H1 (cell line): ENCODE measurements at regions not wholly inside any gene's neighbourhood (a gene's known extent, or its start where the extent isn't known, plus 50 kb on each side); places are given as distances from the start of the nearest gene placed in this dataset.

ENCODE experiments used
- CTCF ChIA-PET: fragments of 300-600 bp; sonication (Branson Sonifier 250); formaldehyde crosslinking; loops from one replicate; lab custom pipeline; 2021; ENCODE audit not compliant: partially characterized antibody; lab: Charles Lee
- POLR2A ChIA-PET: fragments of 300-600 bp; sonication (Branson Sonifier 250); formaldehyde crosslinking; loops from one replicate; lab custom pipeline; 2021; ENCODE audit warnings: inconsistent platforms; ENCODE audit not compliant: partially characterized antibody; lab: Charles Lee
- DNase-seq, 2 experiments: peaks; one replicate each; pipeline versions ENCODE4 v3.0.0 to v3.0.0-alpha.2; 2010 to 2022; ENCODE audit warnings: low spot score in 2 of 2, low read depth in 1 of 2, mixed read lengths in 1 of 2
- FAIRE-seq: peaks from 2 replicates; lab custom pipeline; 2011; peaks lifted over from hg19 to GRCh38; lab: Jason Lieb, UNC
- H2AFZ ChIP-seq: 2 replicates; pipeline ENCODE4 v1.8.1; 2012; ENCODE audit warnings: low read length, inconsistent platforms
- H2AK5ac ChIP-seq: 2 replicates; pipeline ENCODE4 v1.6.1; 2013; ENCODE audit warnings: low read depth, low read length
- H2BK120ac ChIP-seq: replicated peaks from 2 replicates; pipeline ENCODE3; 2013; ENCODE audit warnings: low read depth, low read length, inconsistent platforms
- H2BK12ac ChIP-seq: 2 replicates; pipeline ENCODE4 v1.6.1; 2013; ENCODE audit warnings: low read depth, low read length
- H2BK15ac ChIP-seq: 2 replicates; pipeline ENCODE4 v1.6.1; 2013; ENCODE audit warnings: low read length
- H2BK20ac ChIP-seq: 2 replicates; pipeline ENCODE4 v1.6.1; 2013; ENCODE audit warnings: low read length
- H2BK5ac ChIP-seq: 2 replicates; pipeline ENCODE4 v1.6.1; 2013; ENCODE audit warnings: low read depth, low read length
- H3K14ac ChIP-seq: 2 replicates; pipeline ENCODE4 v1.6.1; 2013; ENCODE audit warnings: inconsistent platforms; ENCODE audit not compliant: insufficient read length
- H3K18ac ChIP-seq: 2 replicates; pipeline ENCODE4 v1.6.1; 2013; ENCODE audit warnings: low read length; ENCODE audit errors: extremely low read depth
- H3K23ac ChIP-seq: 2 replicates; pipeline ENCODE4 v1.6.1; 2013; ENCODE audit warnings: inconsistent platforms; ENCODE audit not compliant: insufficient read length
- H3K23me2 ChIP-seq: 2 replicates; pipeline ENCODE4 v1.6.1; 2013; ENCODE audit warnings: low read depth, low read length
- H3K27ac ChIP-seq: 2 replicates; pipeline ENCODE4 v1.6.1; 2011; ENCODE audit warnings: low read depth, low read length, inconsistent platforms
- H3K27me3 ChIP-seq, 4 experiments: replicated peaks in 1 of 4; 1 replicate in 1 of 4; 2 replicates in 3 of 4; pipeline versions ENCODE4 v1.6.1 to v1.8.1; 2011 to 2013; ENCODE audit warnings: low read length in 3 of 4, mild to moderate bottlenecking in 3 of 4, inconsistent platforms in 2 of 4, mixed read lengths in 2 of 4, moderate library complexity in 1 of 4; ENCODE audit not compliant: control insufficient read depth in 3 of 4, insufficient read depth in 3 of 4; ENCODE audit errors: extremely low read depth in 1 of 4
- H3K36me3 ChIP-seq, 4 experiments: 2 replicates each; pipeline versions ENCODE4 v1.6.1 to v1.8.1; 2011 to 2013; ENCODE audit warnings: mild to moderate bottlenecking in 4 of 4, low read length in 3 of 4, moderate library complexity in 2 of 4, control low read depth in 1 of 4, inconsistent platforms in 1 of 4; ENCODE audit not compliant: insufficient read depth in 4 of 4, control insufficient read depth in 2 of 4
- H3K4ac ChIP-seq: replicated peaks from 2 replicates; pipeline ENCODE3; 2013; ENCODE audit warnings: low read length, low read depth, mixed read lengths, inconsistent platforms; ENCODE audit not compliant: insufficient read length
- H3K4me1 ChIP-seq, 4 experiments: replicated peaks in 1 of 4; 1 replicate in 1 of 4; 2 replicates in 3 of 4; pipeline versions ENCODE4 v1.6.1 to v1.8.1; 2011 to 2013; ENCODE audit warnings: low read length in 3 of 4, inconsistent platforms in 2 of 4, mixed read lengths in 1 of 4; ENCODE audit not compliant: insufficient read depth in 4 of 4, control insufficient read depth in 3 of 4
- H3K4me2 ChIP-seq, 2 experiments: 2 replicates each; pipeline versions ENCODE4 v1.6.1 to v1.8.1; 2011 to 2013; ENCODE audit warnings: low read depth in 2 of 2, low read length in 2 of 2, control low read depth in 1 of 2, inconsistent platforms in 1 of 2, mild to moderate bottlenecking in 1 of 2; ENCODE audit not compliant: insufficient read depth in 1 of 2
- H3K4me3 ChIP-seq, 4 experiments: fragments of 200-600, 300-600 bp in 1 of 4; sonication (generic), shearing (Covaris generic), sonication (Bioruptor Twin) in 1 of 4; 2 replicates each; pipeline versions ENCODE4 v1.5.1 to v1.8.1; 2011 to 2016; ENCODE audit warnings: low read length in 4 of 4, low read depth in 3 of 4, control low read depth in 2 of 4, inconsistent platforms in 2 of 4, mild to moderate bottlenecking in 2 of 4, mixed read lengths in 1 of 4, moderate library complexity in 1 of 4; ENCODE audit not compliant: insufficient read depth in 2 of 4; ENCODE audit errors: extremely low read depth in 1 of 4
- H3K56ac ChIP-seq: replicated peaks from 2 replicates; pipeline ENCODE3; 2013; ENCODE audit warnings: low read depth, mild to moderate bottlenecking, mixed read lengths, low read length, inconsistent platforms; ENCODE audit not compliant: insufficient read length
- H3K79me1 ChIP-seq: 2 replicates; pipeline ENCODE4 v1.6.1; 2013; ENCODE audit warnings: low read depth, low read length, control low read depth
- H3K79me2 ChIP-seq, 2 experiments: 2 replicates each; pipeline versions ENCODE4 v1.6.1 to v1.8.1; 2012 to 2013; ENCODE audit warnings: low read length in 2 of 2, mild to moderate bottlenecking in 2 of 2, inconsistent platforms in 1 of 2; ENCODE audit not compliant: insufficient read depth in 2 of 2, control insufficient read depth in 1 of 2
- H3K9ac ChIP-seq, 4 experiments: replicated peaks in 1 of 4; 1 replicate in 1 of 4; 2 replicates in 3 of 4; pipeline versions ENCODE4 v1.6.1 to v1.8.1; 2011 to 2013; ENCODE audit warnings: low read depth in 3 of 4, low read length in 3 of 4, control low read depth in 2 of 4, mild to moderate bottlenecking in 2 of 4, moderate library complexity in 2 of 4, inconsistent platforms in 1 of 4; ENCODE audit errors: extremely low read depth in 1 of 4
- H3K9me3 ChIP-seq, 2 experiments: 2 replicates each; pipeline versions ENCODE4 v1.6.1 to v1.8.1; 2012 to 2013; ENCODE audit warnings: mild to moderate bottlenecking in 2 of 2, moderate library complexity in 2 of 2, control low read depth in 1 of 2, inconsistent platforms in 1 of 2, low read depth in 1 of 2, low read length in 1 of 2, mixed read lengths in 1 of 2; ENCODE audit not compliant: insufficient read depth in 2 of 2
- H4K20me1 ChIP-seq, 2 experiments: replicated peaks in 1 of 2; 2 replicates each; pipeline versions ENCODE3 to v1.8.1; 2011 to 2013; ENCODE audit warnings: inconsistent platforms in 2 of 2, low read length in 2 of 2, mild to moderate bottlenecking in 1 of 2; ENCODE audit not compliant: insufficient read depth in 2 of 2, control insufficient read depth in 1 of 2
- H4K5ac ChIP-seq: 2 replicates; pipeline ENCODE4 v1.6.1; 2013; ENCODE audit warnings: low read length, low read depth, mixed read lengths, inconsistent platforms; ENCODE audit not compliant: insufficient read length
- H4K8ac ChIP-seq: 2 replicates; pipeline ENCODE4 v1.8.0; 2013; ENCODE audit warnings: mild to moderate bottlenecking, moderate library complexity, low read length, inconsistent platforms; ENCODE audit not compliant: insufficient read depth; ENCODE audit errors: extremely low read depth
- H4K91ac ChIP-seq: replicated peaks from 2 replicates; pipeline ENCODE3; 2013; ENCODE audit warnings: low read length, mixed read lengths, inconsistent platforms; ENCODE audit not compliant: insufficient read length
- ATF3 ChIP-seq: IDR thresholded peaks from 2 replicates; pipeline ENCODE4 v1.6.1; 2011; ENCODE audit warnings: low read depth, mild to moderate bottlenecking, low read length; ENCODE audit not compliant: insufficient read depth
- EZH2 ChIP-seq: fragments of 200-600 bp; sonication (generic); IDR thresholded peaks from 2 replicates; pipeline ENCODE4 v1.7.1; 2012; ENCODE audit warnings: low read depth, mild to moderate bottlenecking, moderate library complexity, low read length, inconsistent platforms; ENCODE audit not compliant: severe bottlenecking
- HDAC6 ChIP-seq: IDR thresholded peaks from one replicate; pipeline ENCODE4 v1.7.1; 2012; ENCODE audit warnings: low read depth, mild to moderate bottlenecking, inconsistent platforms, low read length, moderate library complexity
- KDM4A ChIP-seq: IDR thresholded peaks from one replicate; pipeline ENCODE4 v1.7.1; 2012; ENCODE audit warnings: low read depth, mild to moderate bottlenecking, moderate library complexity, low read length, inconsistent platforms; ENCODE audit not compliant: severe bottlenecking
- POLR2AphosphoS5 ChIP-seq: IDR thresholded peaks from 2 replicates; pipeline ENCODE4 v1.6.1; 2011; ENCODE audit warnings: low read depth, low read length
- RBBP5 ChIP-seq: IDR thresholded peaks from 2 replicates; pipeline ENCODE4 v1.7.1; 2012; ENCODE audit warnings: low read depth, mild to moderate bottlenecking, inconsistent platforms, low read length, moderate library complexity, borderline replicate concordance
- SP2 ChIP-seq: IDR thresholded peaks from 2 replicates; pipeline ENCODE4 v1.6.1; 2012; ENCODE audit warnings: mild to moderate bottlenecking, low read length, inconsistent platforms
- SUZ12 ChIP-seq: fragments of 200-600 bp; sonication (generic); IDR thresholded peaks from 2 replicates; pipeline ENCODE4 v1.6.1; 2012; ENCODE audit warnings: mild to moderate bottlenecking, inconsistent platforms, low read length, moderate library complexity, mixed read lengths
- WGBS, 2 experiments: shearing (Covaris generic) in 1 of 2; methylation state at CpG; one replicate each; pipeline versions ENCODE4 v1.1.6 to v1.1.7; 2013 to 2015; ENCODE audit warnings: low lambda C conversion rate in 2 of 2, mixed read lengths in 2 of 2, inconsistent platforms in 1 of 2, low coverage in 1 of 2, missing lambda C conversion rate in 1 of 2; ENCODE audit not compliant: insufficient replicate concordance in 2 of 2, insufficient coverage in 1 of 2, insufficient read length in 1 of 2; ENCODE audit errors: extremely low coverage in 1 of 2, missing lambda C conversion rate in 1 of 2; 5-methylcytosine and 5-hydroxymethylcytosine counted together

DNA sequence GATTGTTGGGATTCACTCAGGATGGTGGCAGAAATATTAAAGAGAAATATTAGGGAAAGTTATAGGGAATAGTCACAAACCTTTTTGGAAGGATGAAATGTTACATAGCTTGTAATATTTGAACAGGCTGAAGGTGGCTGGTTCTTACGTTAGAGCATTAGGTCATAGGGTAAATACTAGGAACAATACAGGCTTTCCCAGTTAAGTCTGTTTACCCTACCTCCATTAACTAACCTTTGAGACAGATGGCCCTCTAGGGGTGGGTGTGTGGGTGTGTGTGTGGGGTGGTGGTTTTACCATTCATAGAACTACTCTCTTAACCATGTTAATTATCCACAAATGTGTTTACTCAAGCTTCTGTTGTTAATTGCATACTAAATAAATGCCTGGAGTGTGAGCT, 94.3 kb upstream of the STK32A start:
- peaks cover 0 to 8% (median 1%) of the 10 kb centered on the region in 4 experiments; a peak in 5 of 7 replicates for H3K4me1 ChIP-seq
- H3K4me3 ChIP-seq: no peak overlapping the region
- no peak overlapping the region for H3K14ac ChIP-seq
- H3K23ac ChIP-seq: no peak overlapping the region
- no peak overlapping the region for H3K56ac ChIP-seq
- no peak overlapping the region for H2AK5ac ChIP-seq
- H3K23me2 ChIP-seq: no peaks in the 10 kb centered on the region
- no peaks in the 10 kb centered on the region for H3K36me3 ChIP-seq
- no peaks in the 10 kb centered on the region for H3K9me3 ChIP-seq
- no peak overlapping the region for H3K18ac ChIP-seq
- POLR2A ChIA-PET: no interaction called here
- no peak overlapping the region for H4K8ac ChIP-seq
- H3K27me3 ChIP-seq: no peaks in the 10 kb centered on the region
- no peak overlapping the region for H3K27ac ChIP-seq
- no peaks in the 10 kb centered on the region for H4K20me1 ChIP-seq
- no peak for FAIRE-seq
- H3K4ac ChIP-seq: no peak overlapping the region
- no peak for TF ChIP-seq HDAC6
- TF ChIP-seq POLR2AphosphoS5: no peak
- no peak for TF ChIP-seq SP2
- no peak for TF ChIP-seq RBBP5
- TF ChIP-seq EZH2: no peak
- no peak for TF ChIP-seq SUZ12
- no peak for TF ChIP-seq KDM4A
- TF ChIP-seq ATF3: no peak
- H2BK12ac ChIP-seq: no peak overlapping the region
- no peak overlapping the region for H2BK20ac ChIP-seq
- no peaks in the 10 kb centered on the region for H3K79me1 ChIP-seq
- H3K9ac ChIP-seq: no peak overlapping the region
- no peak overlapping the region for H2AFZ ChIP-seq
- CTCF ChIA-PET: no interaction called here
- WGBS, 2 experiments: 85% methylated on average over 1 of the region's 1 CpG; no CpG with 5 or more reads in 1 of the 2 experiments
- H4K5ac ChIP-seq: no peak overlapping the region
- H3K79me2 ChIP-seq: no peaks in the 10 kb centered on the region
- H2BK120ac ChIP-seq: no peak overlapping the region
- no peak overlapping the region for H3K4me2 ChIP-seq
- H2BK15ac ChIP-seq: no peak overlapping the region
- no peak overlapping the region for H4K91ac ChIP-seq
- no peak for DNase-seq
- no peak overlapping the region for H2BK5ac ChIP-seq
